HG03432 (cell line): ENCODE measurements at regions not wholly inside any gene's neighbourhood (a gene's known extent, or its start where the extent isn't known, plus 50 kb on each side); places are given as distances from the start of the nearest gene placed in this dataset.
"Not testable (repeated sequence)": the region's sequence is repeated elsewhere in the genome, so short reads cannot be mapped to it uniquely, and the experiment has no call there.

Source experiments
- ATAC-seq: cut with Tn5 transposase; IDR thresholded peaks from one replicate; pipeline ENCODE4 v1.9.1; 2021; ENCODE audit warnings: mild to moderate bottlenecking, moderate library complexity; ENCODE audit not compliant: unreplicated experiment

- no peak for ATAC-seq
Observed at GRCh38 chr5:2886531-2886930, 135.1 kb upstream of the IRX2 start.

DNA sequence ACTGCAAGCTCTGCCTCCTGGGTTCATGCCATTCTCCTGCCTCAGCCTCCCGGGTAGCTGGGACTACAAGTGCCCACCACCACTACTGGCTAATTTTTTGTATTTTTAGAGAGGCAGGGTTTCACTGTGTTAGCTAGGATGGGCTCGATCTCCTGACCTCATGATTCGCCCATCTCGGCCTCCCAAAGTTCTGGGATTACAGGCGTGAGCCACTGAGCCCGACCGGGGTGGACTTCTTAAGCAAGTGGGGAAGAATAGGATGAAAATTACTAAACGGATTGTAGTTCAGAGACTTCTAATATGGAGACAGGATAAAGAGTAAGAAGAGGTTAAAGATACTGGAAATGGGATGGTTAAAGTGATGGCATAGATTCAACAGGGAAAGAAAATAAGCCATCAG is 132.3 kb upstream of the IRX2 start:
- ATAC-seq: no peak

DNA sequence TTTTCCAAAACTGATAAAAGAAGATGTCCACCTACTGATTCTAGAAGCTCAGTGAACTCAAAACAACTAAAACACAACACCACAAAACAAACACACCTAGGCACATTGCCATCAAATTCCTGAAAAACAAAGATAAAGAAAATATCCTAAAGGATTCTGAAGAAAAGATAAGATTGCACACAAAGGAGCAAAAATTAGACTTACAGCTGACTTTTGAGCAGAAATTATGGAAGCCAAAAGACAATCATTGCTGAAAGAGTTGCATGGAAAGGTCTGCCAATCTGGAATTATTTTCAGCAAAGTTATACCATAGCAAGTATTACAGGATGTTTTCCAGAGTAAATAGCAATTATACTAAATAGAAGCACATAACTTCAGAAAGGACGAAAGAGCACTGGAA is 128.2 kb upstream of the IRX2 start:
- no peak for ATAC-seq

- ATAC-seq: no peak
Observed at GRCh38 chr5:2877522-2877921, 126.0 kb upstream of the IRX2 start.

- no peak for ATAC-seq
Observed at GRCh38 chr5:2876183-2876582, 124.7 kb upstream of the IRX2 start.

GRCh38 chr5:2874099-2874498 is 122.6 kb upstream of the IRX2 start:
- ATAC-seq: no peak

GRCh38 chr5:2872676-2873075 is 121.2 kb upstream of the IRX2 start:
- ATAC-seq: no peak

GRCh38 chr5:2871282-2871681 is 119.8 kb upstream of the IRX2 start:
- no peak for ATAC-seq

GRCh38 chr5:2869471-2869870 is 118.0 kb upstream of the IRX2 start:
- ATAC-seq: no peak

DNA sequence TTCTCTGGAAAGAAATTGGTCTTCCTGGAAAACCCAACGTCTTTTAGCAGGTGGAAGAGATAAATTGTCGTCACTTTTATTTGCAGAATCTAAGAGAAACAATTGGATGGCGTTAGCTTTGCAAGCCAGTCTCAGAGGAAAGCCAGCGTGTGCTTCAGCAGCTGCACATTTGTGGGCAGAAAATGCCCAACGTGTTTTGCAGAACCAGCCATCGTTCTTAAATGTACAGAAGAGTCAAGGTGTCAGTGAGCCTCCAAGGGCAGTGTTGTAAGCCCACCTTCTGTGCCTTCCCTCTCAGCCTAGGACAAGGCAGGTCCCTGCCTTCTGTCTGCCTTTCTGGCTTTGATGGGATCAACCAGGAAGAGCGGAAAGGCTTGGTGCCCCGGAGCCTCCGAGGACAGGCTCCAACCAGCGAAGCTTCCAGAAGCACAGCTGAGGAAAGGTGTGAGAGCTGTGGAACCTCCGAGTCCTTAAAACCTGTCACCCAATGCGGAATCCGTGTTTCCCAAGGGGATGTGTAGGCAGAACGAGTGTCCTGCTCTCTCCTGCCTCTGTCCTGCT is 116.0 kb upstream of the IRX2 start:
- ATAC-seq: no peak

- ATAC-seq: no peak
Observed at GRCh38 chr5:2866662-2867372, 115.3 kb upstream of the IRX2 start.

- no peak for ATAC-seq
Observed at GRCh38 chr5:2865856-2866255, 114.4 kb upstream of the IRX2 start.

DNA sequence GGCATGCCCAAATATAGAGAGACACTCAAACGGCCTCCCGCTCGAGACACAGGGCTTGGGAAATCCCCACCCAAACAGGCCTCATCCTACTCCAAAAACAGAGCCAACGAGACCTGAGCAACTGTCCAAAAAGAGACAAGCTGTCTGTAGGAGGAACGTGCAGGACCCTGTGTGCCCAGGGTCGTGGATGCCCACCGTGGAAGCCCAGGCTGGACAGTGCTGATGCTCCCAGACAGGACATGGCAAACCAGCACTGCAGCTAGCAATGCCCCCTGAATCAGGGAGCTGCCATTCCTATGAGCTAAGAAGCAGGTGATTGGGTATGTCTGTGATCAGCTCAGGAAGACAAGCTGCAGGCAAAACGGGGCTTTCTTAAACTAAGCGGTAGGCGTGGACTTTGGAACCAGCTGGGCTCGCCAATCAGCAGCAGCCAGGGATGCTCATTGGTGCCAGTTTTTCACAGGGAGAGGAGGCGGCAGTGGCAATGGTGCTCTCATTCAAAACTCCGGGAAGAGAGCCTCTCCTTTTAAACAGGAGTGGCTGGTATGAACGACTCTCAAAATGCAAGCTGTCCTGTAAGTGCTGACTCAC is 113.1 kb upstream of the IRX2 start:
- no peak for ATAC-seq

- no peak for ATAC-seq
Observed at GRCh38 chr5:2863675-2864433, 112.4 kb upstream of the IRX2 start.

DNA sequence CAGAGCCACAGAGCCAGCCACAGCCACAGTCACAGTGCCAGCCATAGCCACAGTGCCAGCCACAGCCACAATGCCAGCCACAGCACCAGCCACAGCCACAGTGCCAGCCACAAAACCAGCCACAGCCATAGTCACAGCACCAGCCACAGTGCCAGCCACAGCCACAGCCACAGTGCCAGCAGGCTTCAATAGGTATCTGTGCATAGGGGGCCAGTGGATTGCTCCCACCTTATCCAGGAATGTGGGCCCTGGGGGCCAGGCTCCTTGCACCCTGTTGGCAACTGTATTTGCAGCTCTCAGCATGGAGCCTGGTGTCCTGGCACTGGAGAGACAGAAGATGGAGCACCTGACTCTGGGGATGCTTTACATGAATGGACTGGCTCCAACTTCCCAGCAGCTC is 111.7 kb upstream of the IRX2 start:
- ATAC-seq: no peak

- ATAC-seq: not testable (repeated sequence)
Observed at GRCh38 chr5:2862176-2862575, 110.7 kb upstream of the IRX2 start.

GRCh38 chr5:2861605-2862004 is 110.1 kb upstream of the IRX2 start:
- ATAC-seq: no peak

- ATAC-seq: no peak
Observed at GRCh38 chr5:2860101-2860500, 108.6 kb upstream of the IRX2 start.

DNA sequence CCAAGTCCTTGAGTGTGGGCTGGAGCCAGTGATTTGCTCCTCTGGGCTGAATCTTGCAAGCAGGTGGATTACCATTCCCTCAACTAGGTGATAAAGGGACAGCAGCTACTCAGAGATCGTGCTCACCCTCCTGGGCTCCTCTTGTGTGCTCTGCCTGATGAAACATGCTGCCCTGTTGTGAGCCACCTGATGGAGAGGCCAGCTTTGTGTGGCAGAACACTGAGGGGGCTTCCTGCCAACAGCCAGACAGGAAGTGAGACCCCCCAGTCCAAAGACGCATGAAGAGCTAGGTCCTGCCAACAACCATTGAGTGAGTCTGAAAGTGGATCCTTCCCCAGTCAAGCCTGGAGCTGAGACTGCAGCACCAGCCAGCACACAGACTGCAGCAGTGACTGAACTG is 106.4 kb upstream of the IRX2 start:
- no peak for ATAC-seq

GRCh38 chr5:2856206-2856605 is 104.7 kb upstream of the IRX2 start:
- ATAC-seq: no peak

DNA sequence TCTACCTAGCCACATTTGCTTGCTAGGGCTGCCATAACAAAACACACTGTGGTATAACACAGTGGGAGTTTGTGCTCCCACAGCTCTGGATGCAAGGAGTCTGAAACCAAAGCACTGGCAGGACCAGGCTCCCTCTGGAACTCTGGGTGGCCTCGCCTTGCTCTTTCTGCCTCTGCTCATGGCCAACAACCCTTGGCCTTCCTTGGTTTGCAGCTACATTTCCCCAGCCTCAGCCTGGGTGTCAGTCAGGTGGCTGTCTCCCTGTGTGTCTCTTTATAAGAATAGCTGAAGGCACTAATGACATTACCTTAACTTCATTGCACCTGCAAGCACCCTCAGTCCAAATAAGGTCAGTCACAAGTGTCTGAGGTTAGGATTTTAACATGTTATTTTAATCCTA is 101.0 kb upstream of the IRX2 start:
- no peak for ATAC-seq

DNA sequence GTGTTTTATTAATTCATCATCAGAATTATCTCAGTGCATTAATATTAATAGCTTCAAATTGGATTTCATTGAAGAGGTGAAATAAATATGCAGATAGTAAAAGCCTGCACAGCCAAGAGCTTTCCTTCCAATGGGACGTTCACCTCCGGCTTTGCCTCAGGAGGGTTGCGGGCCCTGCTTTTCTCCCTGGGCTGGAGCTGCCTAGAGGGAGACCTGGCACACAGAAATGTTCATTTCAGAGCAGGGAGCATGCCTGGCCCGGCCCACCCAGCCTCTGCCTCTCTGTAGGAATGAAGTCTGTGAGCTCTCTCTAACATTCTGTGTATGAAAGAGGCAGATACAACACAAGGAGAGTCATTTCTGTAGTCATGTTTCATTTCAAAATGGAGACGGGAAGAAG is 100.4 kb upstream of the IRX2 start:
- ATAC-seq: no peak
